NCI-H460 (cell line): ENCODE measurements at regions not wholly inside any gene's neighbourhood (a gene's known extent, or its start where the extent isn't known, plus 50 kb on each side); places are given as distances from the start of the nearest gene placed in this dataset.

Experiments used
- DNase-seq: peaks from one replicate; pipeline ENCODE4 v3.0.0-alpha.2; 2016; ENCODE audit warnings: low read depth; ENCODE audit errors: extremely low read depth

DNA sequence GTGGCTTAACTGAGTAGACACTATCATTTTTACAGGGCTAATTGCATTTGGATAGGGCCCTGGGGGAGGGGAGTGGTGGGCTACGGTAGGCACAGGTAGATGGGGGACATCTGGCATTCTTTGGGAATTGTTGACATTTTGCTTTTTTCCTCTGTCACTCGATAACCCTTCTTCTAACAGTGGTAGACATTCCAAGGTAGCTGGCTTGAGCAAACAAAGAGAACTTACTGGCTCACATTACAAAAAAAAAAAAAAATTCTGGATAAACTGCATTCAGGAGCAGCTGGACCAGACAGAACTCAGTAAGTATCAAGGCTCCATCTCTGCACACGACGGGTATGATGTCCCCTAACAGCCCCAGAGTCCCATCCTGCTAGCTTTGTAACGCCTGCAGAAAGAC is 585.2 kb downstream of the ZNF608 start:
- DNase-seq = no peak

GRCh38 chr5:124160265-124160664 is 586.2 kb downstream of the ZNF608 start:
- DNase-seq = no peak

DNA sequence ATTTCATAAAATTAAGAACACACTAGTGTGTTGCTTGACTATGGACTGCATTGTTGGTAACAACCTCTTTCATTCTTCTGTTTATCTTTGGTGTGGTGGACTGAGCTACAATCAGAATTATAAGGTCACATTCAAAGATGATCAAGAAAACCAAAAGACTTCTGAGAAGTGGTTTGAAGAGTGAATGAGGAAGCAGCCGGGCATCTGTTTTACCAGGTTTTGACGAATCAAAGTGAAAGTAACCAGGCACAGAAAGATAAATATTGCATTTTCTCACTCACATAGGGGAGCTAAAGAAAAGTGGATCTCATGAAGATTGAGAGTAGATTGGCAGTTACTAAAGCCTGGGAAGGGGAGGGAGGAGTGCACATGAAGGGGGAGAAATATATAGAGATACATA is 589.1 kb downstream of the ZNF608 start:
- DNase-seq = peak; percentile 3

DNA sequence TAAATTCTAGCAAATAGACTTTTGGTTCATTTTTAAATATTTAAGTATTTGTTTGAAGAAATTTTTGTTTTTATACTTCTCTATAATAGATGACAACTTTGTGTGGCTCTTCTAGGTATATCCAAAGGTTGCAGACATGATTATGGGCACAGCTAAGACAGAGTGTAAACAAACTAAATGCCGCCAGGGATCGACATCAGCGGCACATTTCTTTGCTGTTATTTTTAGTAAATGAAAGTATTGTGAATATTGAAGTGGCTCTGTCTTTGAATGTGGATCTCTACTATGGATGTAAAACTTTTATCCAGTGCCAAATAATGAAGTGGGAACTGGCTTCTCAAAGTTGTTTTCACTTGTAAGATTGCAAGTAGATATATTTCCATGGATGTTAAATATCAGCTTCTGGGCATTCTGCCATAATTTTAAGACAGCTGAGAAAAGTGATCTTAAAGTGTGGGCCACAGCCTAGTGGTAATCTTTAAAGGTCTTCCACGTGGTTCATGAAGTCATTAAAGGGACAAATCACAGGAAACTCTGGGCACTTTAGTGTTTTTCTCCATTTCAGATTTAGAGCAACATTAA is 589.9 kb downstream of the ZNF608 start:
- no peak for DNase-seq

DNA sequence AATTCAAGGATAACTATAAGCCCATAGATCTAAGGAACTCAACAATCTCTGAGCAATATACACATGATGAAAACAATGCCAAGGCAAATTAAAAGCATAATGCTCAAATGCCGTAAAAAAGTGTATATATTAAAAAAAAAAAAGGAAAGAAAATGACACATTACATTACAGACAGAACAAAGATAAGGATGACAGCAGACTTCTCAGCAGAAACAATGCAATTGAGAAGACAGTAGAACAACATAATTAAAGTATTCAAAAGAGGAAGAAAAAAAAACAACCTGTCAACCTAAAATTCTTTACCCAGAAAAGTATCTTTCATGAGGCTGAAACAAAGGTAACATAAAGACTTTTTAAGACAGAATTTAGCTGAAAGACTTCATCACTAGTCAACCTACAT is 591.7 kb downstream of the ZNF608 start:
- no peak for DNase-seq

- DNase-seq = no peak
Observed at GRCh38 chr5:124153588-124153987, 592.9 kb downstream of the ZNF608 start.

GRCh38 chr5:124148574-124148973 is 597.9 kb downstream of the ZNF608 start:
- DNase-seq = no peak

GRCh38 chr5:124140060-124140459 is 606.4 kb downstream of the ZNF608 start:
- DNase-seq = no peak

DNA sequence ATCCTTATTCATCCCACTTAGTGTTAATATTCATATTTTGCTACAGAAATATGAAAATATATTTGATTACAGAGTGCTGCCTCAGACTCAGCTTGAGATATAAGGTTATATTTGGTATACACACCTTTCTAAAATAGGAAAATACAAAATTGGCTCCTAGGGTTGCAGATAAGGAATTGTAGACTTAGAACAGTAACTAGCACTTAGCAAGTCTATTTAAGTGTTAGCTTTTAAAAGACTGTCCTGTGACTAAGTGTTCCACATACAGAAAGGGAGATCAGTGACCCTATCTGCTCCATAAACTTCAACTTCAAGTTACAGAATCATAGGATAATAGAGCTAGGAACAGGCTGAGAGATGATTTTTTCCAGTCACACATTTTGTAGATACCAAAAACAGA is 607.0 kb downstream of the ZNF608 start:
- DNase-seq = no peak

DNA sequence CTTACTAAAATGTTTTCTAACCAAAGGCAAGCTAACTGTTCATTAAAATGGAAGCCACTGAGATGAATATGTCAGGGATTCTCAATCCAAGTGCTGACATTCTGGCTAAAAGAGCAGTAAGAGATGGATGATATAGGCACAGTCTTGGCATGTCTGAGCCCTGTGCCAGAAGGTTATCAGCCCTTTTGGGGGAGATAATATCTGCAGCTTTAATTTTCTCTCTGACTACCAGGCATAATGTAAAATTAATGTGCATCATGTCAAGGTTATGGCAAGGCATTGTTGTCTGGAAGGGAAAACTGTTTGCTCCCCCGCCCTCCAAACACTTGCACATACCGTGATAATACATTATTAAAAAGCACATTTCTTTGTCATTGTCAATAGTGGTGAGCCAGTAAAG is 609.8 kb downstream of the ZNF608 start:
- no peak for DNase-seq

- no peak for DNase-seq
Observed at GRCh38 chr5:124134941-124135340, 611.5 kb downstream of the ZNF608 start.

- no peak for DNase-seq
Observed at GRCh38 chr5:124133406-124133805, 613.0 kb downstream of the ZNF608 start.

GRCh38 chr5:124132843-124133242 is 613.6 kb downstream of the ZNF608 start:
- DNase-seq = no peak

- DNase-seq = no peak
Observed at GRCh38 chr5:124131466-124131865, 615.0 kb downstream of the ZNF608 start.

DNA sequence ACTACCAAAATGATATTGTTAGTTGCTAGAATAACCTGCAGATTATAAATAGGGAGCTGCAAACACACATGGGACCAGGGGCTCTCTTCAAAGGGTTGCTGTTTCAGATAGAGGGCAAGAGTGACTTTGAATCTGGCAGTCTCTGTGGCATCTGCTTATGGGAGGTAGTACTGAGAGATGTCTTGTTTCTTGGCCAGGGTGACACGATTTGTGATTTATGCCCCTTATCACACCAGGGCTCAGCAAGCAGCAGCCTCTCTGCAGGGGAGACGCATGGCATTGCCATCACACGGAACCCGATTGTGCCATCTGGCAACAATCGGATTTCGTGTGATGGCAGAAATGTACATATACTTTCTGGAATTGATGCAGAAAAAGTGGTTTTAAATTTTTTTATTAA is 615.6 kb downstream of the ZNF608 start:
- no peak for DNase-seq

DNA sequence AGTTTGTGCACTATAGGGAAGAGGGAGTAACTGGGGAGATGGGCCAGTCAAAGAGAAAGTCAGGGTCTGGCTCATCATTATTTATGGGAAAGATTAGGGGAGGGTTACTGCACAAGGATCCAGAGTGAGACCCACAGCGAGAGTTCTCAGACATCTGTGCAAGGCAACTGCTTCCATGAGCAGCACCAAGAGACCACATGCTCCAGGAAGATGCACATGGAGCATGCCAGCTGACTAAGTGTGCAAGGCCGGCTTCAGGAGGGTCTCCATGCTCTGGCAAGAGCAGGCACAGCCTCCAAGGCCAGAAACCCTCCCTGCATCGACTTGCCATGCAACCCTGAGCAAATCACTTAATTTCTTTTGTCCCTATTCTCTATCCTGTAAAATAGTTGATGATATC is 616.9 kb downstream of the CSNK1G3 start:
- no peak for DNase-seq

- DNase-seq = no peak
Observed at GRCh38 chr5:124126504-124127217, 614.7 kb downstream of the CSNK1G3 start.

DNA sequence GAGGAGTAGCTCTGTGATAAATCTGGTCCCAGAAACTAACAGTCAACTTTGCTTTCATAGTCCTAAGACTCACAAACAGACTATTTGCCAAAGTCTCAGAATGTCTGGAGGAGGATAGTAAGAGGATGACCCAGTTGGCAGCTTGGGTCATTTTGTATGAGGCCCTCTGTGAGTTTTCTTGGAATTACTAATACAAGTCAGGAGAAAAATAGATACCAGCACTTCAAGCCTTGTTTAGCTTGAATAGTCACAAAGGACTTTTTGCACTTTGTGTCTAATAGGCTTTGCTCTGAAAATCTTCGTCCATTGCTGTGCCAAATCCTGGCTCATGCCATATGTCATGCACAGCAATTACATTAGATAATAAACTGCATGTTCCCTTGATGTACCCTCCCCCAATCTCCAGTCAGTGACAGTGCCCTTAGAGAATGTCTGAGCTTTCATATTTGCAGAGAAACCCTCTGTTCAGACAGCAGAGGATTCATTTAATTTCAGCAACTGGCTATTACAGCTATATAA is 612.8 kb downstream of the CSNK1G3 start:
- no peak for DNase-seq

- no peak for DNase-seq
Observed at GRCh38 chr5:124121198-124121597, 609.2 kb downstream of the CSNK1G3 start.

GRCh38 chr5:124114911-124115310 is 602.9 kb downstream of the CSNK1G3 start:
- DNase-seq = no peak

GRCh38 chr5:124111886-124112285 is 599.9 kb downstream of the CSNK1G3 start:
- DNase-seq = no peak

- no peak for DNase-seq
Observed at GRCh38 chr5:124110942-124111341, 599.0 kb downstream of the CSNK1G3 start.

GRCh38 chr5:124105326-124105725 is 593.3 kb downstream of the CSNK1G3 start:
- DNase-seq = no peak
